Gastroesophageal sphincter (tissue), 3 donors: ENCODE measurements at regions not wholly inside any gene's neighbourhood (a gene's known extent, or its start where the extent isn't known, plus 50 kb on each side); places are given as distances from the start of the nearest gene placed in this dataset.

Experiments
- EP300 ChIP-seq: sonication (generic); formaldehyde crosslinking; IDR thresholded peaks from one replicate; pipeline ENCODE4 v1.6.1; 2017; ENCODE audit warnings: antibody characterized with exemption, mild to moderate bottlenecking
- POLR2A ChIP-seq, 2 donors: fragments of 450-650 bp; IDR thresholded peaks; one replicate each; pipeline ENCODE4 v1.6.1; 2017; ENCODE audit warnings: antibody characterized with exemption in 2 of 2, mild to moderate bottlenecking in 2 of 2, moderate library complexity in 1 of 2
- TF ChIP-seq, protein P1 (sequence below), 4 experiments: fragments of 200-600 bp in 2 of 4; fragments of 450-650 bp in 2 of 4; sonication (generic) in 1 of 4; IDR thresholded peaks; one replicate each; pipeline ENCODE4 v1.5.1; 2017 to 2019; ENCODE audit warnings: antibody characterized with exemption in 4 of 4, mild to moderate bottlenecking in 2 of 4, moderate library complexity in 2 of 4

DNA sequence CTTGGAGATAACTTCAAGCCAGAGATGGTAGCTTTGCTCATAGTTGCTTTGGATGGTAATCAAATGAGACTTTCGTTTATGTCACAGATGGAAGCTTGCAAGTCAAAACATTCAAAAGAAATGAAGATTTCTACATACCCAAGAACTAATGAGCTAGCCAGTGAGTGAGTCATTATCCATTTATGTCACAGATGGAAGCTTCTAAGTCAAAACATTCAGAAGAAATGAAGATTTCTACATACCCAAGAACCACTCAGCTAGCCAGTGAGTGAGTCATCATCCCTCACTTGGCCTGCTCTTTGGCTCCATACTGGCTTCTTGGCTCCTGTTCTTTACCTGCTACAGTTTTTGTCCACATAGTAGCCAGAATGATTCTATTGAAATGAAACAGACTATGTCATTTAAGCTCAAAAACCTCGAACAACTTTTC lies 559.8 kb upstream of the CBLB start:
- TF ChIP-seq, protein P1, sequence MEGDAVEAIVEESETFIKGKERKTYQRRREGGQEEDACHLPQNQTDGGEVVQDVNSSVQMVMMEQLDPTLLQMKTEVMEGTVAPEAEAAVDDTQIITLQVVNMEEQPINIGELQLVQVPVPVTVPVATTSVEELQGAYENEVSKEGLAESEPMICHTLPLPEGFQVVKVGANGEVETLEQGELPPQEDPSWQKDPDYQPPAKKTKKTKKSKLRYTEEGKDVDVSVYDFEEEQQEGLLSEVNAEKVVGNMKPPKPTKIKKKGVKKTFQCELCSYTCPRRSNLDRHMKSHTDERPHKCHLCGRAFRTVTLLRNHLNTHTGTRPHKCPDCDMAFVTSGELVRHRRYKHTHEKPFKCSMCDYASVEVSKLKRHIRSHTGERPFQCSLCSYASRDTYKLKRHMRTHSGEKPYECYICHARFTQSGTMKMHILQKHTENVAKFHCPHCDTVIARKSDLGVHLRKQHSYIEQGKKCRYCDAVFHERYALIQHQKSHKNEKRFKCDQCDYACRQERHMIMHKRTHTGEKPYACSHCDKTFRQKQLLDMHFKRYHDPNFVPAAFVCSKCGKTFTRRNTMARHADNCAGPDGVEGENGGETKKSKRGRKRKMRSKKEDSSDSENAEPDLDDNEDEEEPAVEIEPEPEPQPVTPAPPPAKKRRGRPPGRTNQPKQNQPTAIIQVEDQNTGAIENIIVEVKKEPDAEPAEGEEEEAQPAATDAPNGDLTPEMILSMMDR (IDR thresholded peaks at IDR 0.05), result no peak
- no peak for TF ChIP-seq EP300
- TF ChIP-seq POLR2A (IDR thresholded peaks at IDR 0.05), result no peak
